Esophagus (tissue), 2 donors: ENCODE measurements at regions not wholly inside any gene's neighbourhood (a gene's known extent, or its start where the extent isn't known, plus 50 kb on each side); places are given as distances from the start of the nearest gene placed in this dataset.
"Not testable (repeated sequence)": the region's sequence is repeated elsewhere in the genome, so short reads cannot be mapped to it uniquely, and the experiment has no call there.

ENCODE experiments used
- H3K27ac ChIP-seq, 2 donors: one replicate each; pipeline ENCODE4 v1.5.1; 2013; ENCODE audit warnings: low read depth in 2 of 2, mild to moderate bottlenecking in 2 of 2, inconsistent platforms in 1 of 2, low read length in 1 of 2, moderate library complexity in 1 of 2
- H3K27me3 ChIP-seq, 2 donors: one replicate each; pipeline ENCODE4 v1.6.1; 2013; ENCODE audit warnings: low read length in 2 of 2, control low read depth in 1 of 2, mild to moderate bottlenecking in 1 of 2; ENCODE audit not compliant: insufficient read depth in 2 of 2, control insufficient read depth in 1 of 2
- H3K36me3 ChIP-seq, 2 donors: one replicate each; pipeline ENCODE4 v1.6.1; 2013; ENCODE audit warnings: low read length in 1 of 2; ENCODE audit not compliant: control insufficient read depth in 2 of 2, insufficient read depth in 2 of 2
- H3K4me1 ChIP-seq, 2 donors: one replicate each; pipeline ENCODE4 v1.6.1; 2013; ENCODE audit warnings: low read length in 1 of 2; ENCODE audit not compliant: control insufficient read depth in 2 of 2, insufficient read depth in 2 of 2
- H3K4me3 ChIP-seq, 2 donors: one replicate each; pipeline ENCODE4 v1.5.1; 2013; ENCODE audit warnings: low read length in 2 of 2, mild to moderate bottlenecking in 2 of 2, low read depth in 1 of 2, moderate library complexity in 1 of 2
- H3K9me3 ChIP-seq, 2 donors: one replicate each; pipeline ENCODE4 v1.6.1; 2013; ENCODE audit warnings: mild to moderate bottlenecking in 2 of 2, low read depth in 1 of 2, low read length in 1 of 2, moderate library complexity in 1 of 2; ENCODE audit not compliant: control insufficient read depth in 2 of 2, insufficient read depth in 1 of 2
- WGBS, 2 donors: extraction: QIAGEN DNeasy Blood & Tissue Kit; methylation state at CpG; one replicate each; pipeline ENCODE4 v1.1.7; 2013; 5-methylcytosine and 5-hydroxymethylcytosine counted together
- donor health status: healthy with polysubstance abuse.
- donor health status: Bipolar disorder and iron deficiency.

DNA sequence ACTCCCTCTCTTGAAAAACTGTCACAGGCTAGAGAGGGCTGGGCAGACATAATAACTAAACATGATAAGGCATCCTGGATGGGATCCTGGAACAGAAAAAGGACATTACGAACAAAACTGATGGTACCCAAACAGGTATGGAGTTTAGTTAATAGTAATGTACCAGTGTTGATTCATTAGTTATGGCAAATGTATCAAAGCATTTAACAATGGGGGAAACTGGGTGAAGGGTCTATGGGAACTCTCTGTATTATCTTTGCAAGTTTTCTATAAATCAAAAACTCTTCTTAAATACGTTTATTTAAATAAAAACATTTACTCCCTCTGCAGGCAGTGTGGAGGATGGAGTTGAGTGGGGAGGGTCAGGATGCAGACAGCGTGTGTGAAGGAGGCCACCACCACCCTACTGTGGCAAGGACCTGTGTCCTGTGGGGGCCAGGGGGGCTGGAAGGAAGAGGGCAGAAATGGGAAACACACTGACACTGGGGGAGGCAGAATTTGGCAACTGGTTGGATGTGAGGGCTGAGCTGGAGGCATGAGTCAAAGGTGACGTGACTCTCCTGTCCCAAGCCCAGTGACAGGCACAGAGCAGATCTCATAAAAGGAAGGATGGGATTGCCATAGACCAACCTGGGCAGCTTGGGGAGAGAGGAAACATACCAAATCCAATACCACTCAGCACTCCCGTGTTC is 59.6 kb upstream of the ITGA11 start:
- peaks cover 0 to 4% of the 10 kb centered on the region in 2 donors for H3K4me1 ChIP-seq
- H3K4me3 ChIP-seq: no peak overlapping the region
- no peaks in the 10 kb centered on the region for H3K36me3 ChIP-seq
- WGBS, 2 donors: 82 to 87% methylated on average over 5 of the region's 5 CpGs
- no peaks in the 10 kb centered on the region for H3K27me3 ChIP-seq
- no peak overlapping the region for H3K27ac ChIP-seq
- no peaks in the 10 kb centered on the region for H3K9me3 ChIP-seq

DNA sequence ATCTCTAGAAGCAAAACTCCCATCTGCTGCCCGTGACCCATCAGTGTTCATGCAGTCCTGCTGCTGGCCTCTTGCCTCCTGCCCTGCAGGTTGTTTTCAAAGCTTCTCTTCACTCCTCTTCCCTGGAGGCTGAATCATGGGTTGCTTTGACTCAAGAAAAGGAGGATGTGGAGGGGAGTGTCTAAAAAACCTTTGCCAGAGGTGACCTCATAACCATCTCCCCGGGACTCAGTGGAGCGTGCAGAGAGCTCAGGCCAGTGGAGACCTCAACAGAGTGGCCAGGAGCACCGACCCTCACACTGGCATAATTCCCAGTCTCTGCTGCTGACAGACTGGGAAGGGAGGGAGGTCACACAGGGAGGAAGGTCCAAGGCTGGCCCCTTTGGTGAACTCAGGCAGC is 60.9 kb upstream of the ITGA11 start:
- H3K4me3 ChIP-seq: no peak overlapping the region
- H3K4me1 ChIP-seq: no peaks in the 10 kb centered on the region
- H3K27me3 ChIP-seq: no peaks in the 10 kb centered on the region
- H3K27ac ChIP-seq: no peak overlapping the region
- H3K9me3 ChIP-seq: no peaks in the 10 kb centered on the region
- H3K36me3 ChIP-seq: no peaks in the 10 kb centered on the region
- WGBS, 2 donors: 48 to 57% methylated on average over 4 of the region's 4 CpGs

DNA sequence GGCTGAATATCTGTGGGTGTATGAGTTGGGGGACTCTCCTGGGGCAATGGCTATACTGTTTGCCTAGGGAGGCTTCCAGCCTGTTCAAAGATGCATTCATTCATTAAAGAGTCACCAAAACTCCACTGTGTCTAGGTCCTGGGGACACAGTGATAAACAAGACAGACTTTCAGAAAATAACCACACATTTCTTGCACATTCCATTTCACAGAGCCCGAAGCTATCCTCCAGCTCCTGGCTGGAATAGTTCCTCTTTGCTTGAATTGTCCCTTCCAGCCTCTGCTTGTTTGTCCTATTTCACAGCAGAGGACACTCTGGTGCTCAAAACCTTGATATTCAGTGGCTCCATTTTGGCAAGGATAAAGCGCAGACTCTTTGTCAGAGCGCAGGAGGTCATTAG is 61.7 kb upstream of the ITGA11 start:
- no peaks in the 10 kb centered on the region for H3K9me3 ChIP-seq
- H3K4me3 ChIP-seq: no peak overlapping the region
- 88% methylated on average over 3 of the region's 3 CpGs for WGBS, 2 donors
- H3K27ac ChIP-seq: no peak overlapping the region
- no peaks in the 10 kb centered on the region for H3K36me3 ChIP-seq
- H3K4me1 ChIP-seq: no peaks in the 10 kb centered on the region
- no peaks in the 10 kb centered on the region for H3K27me3 ChIP-seq

DNA sequence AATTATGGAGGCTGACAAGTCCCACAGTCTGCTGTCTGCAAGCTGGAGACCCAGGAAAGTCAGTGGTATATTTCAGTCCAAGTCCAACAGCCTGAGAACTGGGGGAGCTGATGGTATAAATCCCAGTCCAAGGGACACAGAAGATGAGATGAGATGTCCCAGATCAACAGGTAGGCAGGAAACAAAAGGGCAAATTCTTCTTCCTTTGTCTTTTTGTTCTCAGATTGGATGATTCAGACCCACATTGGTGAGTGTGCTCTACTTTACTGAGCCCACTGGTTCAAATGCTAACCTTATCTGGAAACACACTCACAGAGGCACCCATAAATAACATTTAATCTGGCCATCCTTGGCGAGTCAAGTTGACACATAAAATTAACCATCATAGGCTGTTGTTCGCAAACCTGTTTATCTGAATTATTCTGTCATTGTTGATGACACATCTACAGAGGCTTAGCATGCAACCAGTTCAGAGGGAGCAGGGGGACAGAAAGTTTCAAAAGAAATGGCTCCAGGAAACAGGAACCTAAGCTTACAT is 62.7 kb upstream of the ITGA11 start:
- Histone ChIP-seq H3K4me3 (no peak overlapping the region), H3K27me3 (no peaks in the 10 kb centered on the region)
- WGBS, 2 donors: 86% methylated on average over 2 of the region's 2 CpGs

DNA sequence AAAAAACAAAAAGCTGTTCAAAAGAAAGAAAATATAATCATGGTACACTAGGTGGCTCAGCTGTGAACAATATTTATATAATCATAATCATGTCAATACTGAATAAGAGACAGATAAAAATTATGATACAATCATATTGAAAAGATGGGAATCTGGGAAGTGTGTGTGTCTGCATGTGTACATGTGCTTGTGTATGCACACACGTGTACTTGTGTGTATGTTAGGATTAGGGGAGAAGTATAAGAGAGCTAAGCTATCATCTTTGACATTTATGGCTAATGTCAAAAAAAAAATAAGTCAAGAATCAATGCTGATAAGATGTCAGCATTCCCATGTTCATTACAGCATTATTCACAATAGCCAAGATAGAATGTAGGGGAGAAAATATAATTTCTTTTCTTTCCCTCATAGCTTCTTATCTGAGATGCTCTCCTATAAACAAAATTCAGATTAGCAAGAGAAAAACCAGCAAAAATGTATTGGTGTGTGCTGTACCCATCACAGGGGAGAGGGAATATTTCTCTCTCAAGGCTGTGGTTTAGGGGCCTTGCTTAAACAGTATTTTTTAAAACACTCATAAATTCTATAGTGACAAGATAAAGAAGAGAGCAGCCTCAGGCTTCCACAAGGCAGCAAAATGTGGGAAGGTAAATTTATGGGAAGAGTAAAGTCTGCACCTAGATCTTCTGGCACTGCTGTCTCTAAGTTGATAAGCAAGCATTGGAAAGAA is 63.4 kb upstream of the ITGA11 start:
- Histone ChIP-seq H3K4me1 (no peaks in the 10 kb centered on the region), H3K27me3 (no peaks in the 10 kb centered on the region), H3K36me3 (no peaks in the 10 kb centered on the region), H3K27ac (no peak overlapping the region), H3K9me3 (no peaks in the 10 kb centered on the region), H3K4me3 (no peak overlapping the region)
- WGBS, 2 donors: 75 to 80% methylated on average over 1 of the region's 1 CpG

More for the DNA sequence above, 62.7 kb upstream of the ITGA11 start:
- H3K36me3 ChIP-seq: no peaks in the 10 kb centered on the region
- no peaks in the 10 kb centered on the region for H3K9me3 ChIP-seq
- no peaks in the 10 kb centered on the region for H3K4me1 ChIP-seq
- H3K27ac ChIP-seq: no peak overlapping the region

DNA sequence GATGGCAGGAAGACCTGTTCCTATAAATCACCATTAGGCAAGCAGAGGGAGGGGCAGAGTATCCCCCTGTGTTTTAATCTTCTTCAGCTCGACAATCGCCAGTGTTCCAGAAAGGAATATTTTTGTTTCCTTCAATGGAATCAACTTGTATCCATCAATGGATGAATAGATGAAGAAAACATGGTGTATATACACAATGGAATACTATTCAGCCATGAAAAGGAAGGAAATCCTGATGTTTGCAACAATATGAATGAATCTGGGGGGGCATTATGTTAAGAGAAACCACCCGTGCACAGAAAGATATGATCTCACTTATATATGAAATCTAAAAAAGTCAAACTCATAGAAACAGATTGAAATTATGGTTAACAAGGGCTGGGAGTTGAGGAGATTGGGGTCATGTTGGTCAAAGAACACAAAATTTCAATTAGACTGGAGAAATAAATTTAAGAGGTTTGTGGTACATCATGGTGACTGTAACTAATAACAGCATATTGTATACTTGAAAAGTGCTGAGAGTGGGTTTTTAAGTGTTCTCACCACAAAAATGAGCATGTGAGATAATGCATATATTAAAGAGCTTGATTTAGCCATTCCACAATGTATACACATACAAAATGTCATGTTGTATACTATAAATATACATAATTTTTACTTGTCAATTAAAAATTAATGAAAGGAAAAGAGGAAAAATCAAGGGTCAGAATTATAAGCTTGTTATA is 64.2 kb upstream of the ITGA11 start:
- 81 to 82% methylated on average over 3 of the region's 3 CpGs for WGBS, 2 donors
- Histone ChIP-seq H3K9me3 (no peaks in the 10 kb centered on the region), H3K27ac (no peak overlapping the region), H3K4me3 (no peak overlapping the region), H3K27me3 (no peaks in the 10 kb centered on the region), H3K4me1 (no peaks in the 10 kb centered on the region), H3K36me3 (no peaks in the 10 kb centered on the region)

DNA sequence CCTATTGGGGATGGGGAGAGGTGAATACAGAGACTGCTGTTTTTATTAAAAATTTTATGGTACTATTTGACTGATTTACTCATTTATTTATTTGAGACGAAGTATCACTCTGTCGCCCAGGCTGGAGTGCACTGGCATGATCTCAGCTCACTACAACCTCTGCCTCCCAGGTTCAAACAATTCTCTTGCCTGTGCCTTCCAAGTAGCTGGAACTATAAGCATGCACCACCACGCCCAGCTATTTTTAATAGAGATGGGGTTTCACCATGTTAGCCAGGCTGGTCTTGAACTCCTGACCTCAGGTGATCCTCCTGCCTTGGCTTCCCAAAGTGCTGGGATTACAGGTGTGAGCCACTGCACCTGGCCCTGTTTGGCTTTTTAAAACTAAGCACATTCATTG is 64.8 kb upstream of the ITGA11 start:
- not testable (repeated sequence) for H3K36me3 ChIP-seq, H3K4me3 ChIP-seq, H3K4me1 ChIP-seq, H3K27me3 ChIP-seq, H3K9me3 ChIP-seq, H3K27ac ChIP-seq
- 68 to 77% methylated on average over 3 of the region's 3 CpGs for WGBS, 2 donors

DNA sequence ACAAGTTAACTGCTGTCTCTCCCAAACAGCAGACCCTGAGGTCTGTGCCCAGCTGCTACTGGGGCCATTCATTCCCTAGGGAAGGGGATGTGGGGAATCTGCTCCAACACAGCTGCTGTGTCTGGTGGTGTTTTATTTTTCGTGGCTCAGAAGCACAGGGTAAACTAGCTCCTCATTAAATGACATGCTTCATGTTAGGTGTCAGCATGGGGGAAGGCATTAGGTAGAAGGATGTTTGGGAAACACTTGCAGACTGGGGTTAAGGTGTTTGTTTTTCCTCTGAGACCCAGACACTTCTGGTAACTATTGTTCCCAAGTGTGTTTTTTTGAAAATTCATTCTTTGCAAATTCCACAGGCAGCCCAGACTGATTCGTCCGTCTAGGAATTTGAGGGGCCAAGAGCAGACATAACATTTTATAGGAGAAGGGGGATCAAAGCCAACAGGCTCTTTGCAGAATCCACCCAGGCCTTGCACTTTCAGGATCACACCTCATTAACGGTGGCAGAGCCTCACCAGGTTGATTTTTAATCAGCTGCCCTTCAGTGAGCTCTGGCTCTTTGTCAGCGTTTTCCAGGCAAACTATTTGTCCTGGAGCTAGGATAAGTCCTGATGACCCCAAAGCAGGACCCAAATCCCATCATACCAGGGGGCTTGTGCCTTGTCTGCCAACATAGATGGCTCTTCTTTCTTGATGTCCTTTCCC is 65.4 kb upstream of the ITGA11 start:
- Histone ChIP-seq H3K4me1 (no peaks in the 10 kb centered on the region), H3K27ac (no peak overlapping the region), H3K36me3 (no peaks in the 10 kb centered on the region), H3K27me3 (no peaks in the 10 kb centered on the region), H3K9me3 (no peaks in the 10 kb centered on the region), H3K4me3 (no peak overlapping the region)
- 63 to 78% methylated on average over 5 of the region's 5 CpGs for WGBS, 2 donors

DNA sequence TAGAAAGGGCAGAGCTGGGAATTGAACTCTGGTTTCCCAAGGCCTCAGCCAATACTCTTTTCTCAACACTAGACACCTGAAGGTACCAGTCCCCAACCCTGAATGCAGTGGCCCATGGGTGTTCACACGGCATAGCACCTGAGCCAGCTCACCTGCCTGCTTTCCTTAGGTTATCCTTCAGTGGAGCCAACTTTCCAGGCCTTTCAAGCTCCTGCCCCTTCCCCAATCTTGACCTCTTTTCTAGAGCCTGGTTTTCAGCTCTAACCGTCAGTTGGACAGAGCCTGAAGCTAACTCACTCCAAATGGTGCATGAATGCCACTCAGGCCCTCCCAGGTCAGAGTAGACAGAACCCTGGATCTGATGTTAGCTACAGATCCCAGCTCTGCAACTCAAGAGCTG is 66.1 kb upstream of the ITGA11 start:
- WGBS, 2 donors: 91 to 93% methylated on average over 2 of the region's 2 CpGs
- H3K4me3 ChIP-seq: no peak overlapping the region

More for the DNA sequence above, 66.1 kb upstream of the ITGA11 start:
- H3K27me3 ChIP-seq: no peaks in the 10 kb centered on the region
- H3K4me1 ChIP-seq: no peaks in the 10 kb centered on the region
- H3K9me3 ChIP-seq: no peaks in the 10 kb centered on the region
- H3K27ac ChIP-seq: no peak overlapping the region
- no peaks in the 10 kb centered on the region for H3K36me3 ChIP-seq
